ENCODE measurements at regions not wholly inside any gene's neighbourhood (a gene's known extent, or its start where the extent isn't known, plus 50 kb on each side); places are given as distances from the start of the nearest gene placed in this dataset.

DNA sequence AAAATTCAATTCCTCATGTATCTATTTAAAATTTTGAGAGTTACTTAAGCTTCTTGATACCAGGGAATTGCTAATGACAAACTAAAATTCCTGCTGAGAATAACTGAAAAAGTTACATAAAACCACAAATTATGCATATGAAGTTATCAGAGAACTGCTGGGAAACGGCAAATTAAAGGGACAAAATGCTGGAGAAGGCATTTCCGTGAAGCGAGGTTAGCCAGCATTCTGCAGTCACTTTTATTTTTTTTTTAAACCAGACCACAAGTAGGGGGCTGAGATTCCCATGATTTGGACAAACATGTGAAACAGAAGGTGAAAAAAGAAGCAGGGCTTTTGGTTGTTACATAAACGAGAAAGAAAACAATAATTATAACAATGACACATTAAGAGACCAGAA lies 737.6 kb upstream of the CHRM3 start:
- no peaks in the 10 kb centered on the region for H3K4me1 Mint-ChIP-seq (ENCODE audit: low read depth)
- H3K36me3 Mint-ChIP-seq (ENCODE audit: insufficient read depth): no peaks in the 10 kb centered on the region
- H3K4me3 Mint-ChIP-seq (ENCODE audit: low read depth): no peak overlapping the region
- no peaks in the 10 kb centered on the region for H3K9me3 Mint-ChIP-seq (ENCODE audit: low read depth)
- no peak overlapping the region for H3K27ac Mint-ChIP-seq
- TF ChIP-seq, protein P1, sequence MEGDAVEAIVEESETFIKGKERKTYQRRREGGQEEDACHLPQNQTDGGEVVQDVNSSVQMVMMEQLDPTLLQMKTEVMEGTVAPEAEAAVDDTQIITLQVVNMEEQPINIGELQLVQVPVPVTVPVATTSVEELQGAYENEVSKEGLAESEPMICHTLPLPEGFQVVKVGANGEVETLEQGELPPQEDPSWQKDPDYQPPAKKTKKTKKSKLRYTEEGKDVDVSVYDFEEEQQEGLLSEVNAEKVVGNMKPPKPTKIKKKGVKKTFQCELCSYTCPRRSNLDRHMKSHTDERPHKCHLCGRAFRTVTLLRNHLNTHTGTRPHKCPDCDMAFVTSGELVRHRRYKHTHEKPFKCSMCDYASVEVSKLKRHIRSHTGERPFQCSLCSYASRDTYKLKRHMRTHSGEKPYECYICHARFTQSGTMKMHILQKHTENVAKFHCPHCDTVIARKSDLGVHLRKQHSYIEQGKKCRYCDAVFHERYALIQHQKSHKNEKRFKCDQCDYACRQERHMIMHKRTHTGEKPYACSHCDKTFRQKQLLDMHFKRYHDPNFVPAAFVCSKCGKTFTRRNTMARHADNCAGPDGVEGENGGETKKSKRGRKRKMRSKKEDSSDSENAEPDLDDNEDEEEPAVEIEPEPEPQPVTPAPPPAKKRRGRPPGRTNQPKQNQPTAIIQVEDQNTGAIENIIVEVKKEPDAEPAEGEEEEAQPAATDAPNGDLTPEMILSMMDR (IDR thresholded peaks at IDR 0.05; ENCODE audit: unreplicated experiment): no peak
- no peaks in the 10 kb centered on the region for H3K27me3 Mint-ChIP-seq
- DNase-seq (ENCODE audit: low spot score, unreplicated experiment): no peak

DNA sequence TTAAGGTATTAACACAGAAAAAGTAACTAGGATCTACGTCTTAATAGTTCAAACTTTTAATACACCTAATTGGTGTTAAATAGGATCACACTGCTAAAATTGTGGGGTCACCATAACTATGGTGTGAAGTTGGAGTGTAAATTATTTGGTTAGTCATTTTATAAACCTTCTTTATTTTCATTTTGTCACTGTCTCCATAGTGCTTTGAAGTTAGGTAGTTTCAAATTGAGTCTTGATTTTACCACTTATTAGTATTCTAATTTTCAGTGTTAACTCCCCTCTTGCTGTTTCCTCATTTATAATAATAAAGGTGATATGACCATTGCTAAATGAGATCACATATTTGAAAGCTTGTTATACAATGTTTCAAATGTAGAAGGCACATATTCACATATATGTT lies 738.1 kb upstream of the CHRM3 start:
- no peak overlapping the region for H3K4me3 Mint-ChIP-seq (ENCODE audit: low read depth)
- TF ChIP-seq, protein P1 (IDR thresholded peaks at IDR 0.05; ENCODE audit: unreplicated experiment): no peak
- no peaks in the 10 kb centered on the region for H3K27me3 Mint-ChIP-seq
- H3K36me3 Mint-ChIP-seq (ENCODE audit: insufficient read depth): no peaks in the 10 kb centered on the region
- no peak for DNase-seq (ENCODE audit: low spot score, unreplicated experiment)
- H3K27ac Mint-ChIP-seq: no peak overlapping the region
- no peaks in the 10 kb centered on the region for H3K9me3 Mint-ChIP-seq (ENCODE audit: low read depth)
- H3K4me1 Mint-ChIP-seq (ENCODE audit: low read depth): no peaks in the 10 kb centered on the region

DNA sequence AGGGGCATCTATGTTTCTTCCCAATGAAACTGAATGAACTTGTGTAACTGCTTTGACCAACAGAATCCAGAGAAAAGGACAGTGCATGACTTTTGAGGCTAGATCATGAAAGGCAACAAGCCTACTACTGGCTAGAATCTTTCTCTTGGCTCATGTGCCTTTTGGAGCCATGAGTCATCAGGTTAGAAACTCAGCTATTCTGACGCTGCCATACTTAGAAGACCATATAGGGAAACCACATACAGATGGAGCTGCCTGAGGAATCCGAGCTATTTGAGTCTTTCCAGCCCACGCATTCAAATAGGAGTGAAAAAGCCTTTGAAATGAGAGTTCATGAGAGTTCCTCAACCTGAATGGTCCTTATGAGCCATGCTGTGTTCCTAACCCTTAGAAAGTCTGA lies 738.5 kb upstream of the CHRM3 start:
- Mint-ChIP-seq H3K27me3 (no peaks in the 10 kb centered on the region), H3K4me3 (ENCODE audit: low read depth) (no peak overlapping the region), H3K4me1 (ENCODE audit: low read depth) (no peaks in the 10 kb centered on the region), H3K9me3 (ENCODE audit: low read depth) (no peaks in the 10 kb centered on the region), H3K27ac (no peak overlapping the region), H3K36me3 (ENCODE audit: insufficient read depth) (no peaks in the 10 kb centered on the region)
- TF ChIP-seq, protein P1 (IDR thresholded peaks at IDR 0.05; ENCODE audit: unreplicated experiment): no peak
- no peak for DNase-seq (ENCODE audit: low spot score, unreplicated experiment)

DNA sequence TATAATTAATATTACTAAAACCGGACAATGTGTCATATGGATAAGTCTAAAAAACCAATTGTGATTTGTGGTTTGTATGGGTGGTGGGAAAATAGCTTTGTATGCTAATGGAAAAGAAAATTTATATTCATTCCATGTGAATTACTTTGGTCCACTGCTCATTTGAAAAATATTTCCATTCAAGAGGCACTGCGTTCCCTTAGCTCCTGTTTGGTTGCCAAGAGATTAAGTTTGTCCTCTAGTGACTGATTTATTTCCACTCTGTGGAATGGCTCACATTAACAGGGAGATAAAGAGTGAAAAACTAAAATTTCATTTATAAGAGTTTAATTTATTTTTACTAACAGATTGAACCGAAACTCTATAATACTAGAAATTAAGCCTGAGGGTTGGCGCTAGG lies 744.1 kb upstream of the CHRM3 start:
- H3K9me3 Mint-ChIP-seq (ENCODE audit: low read depth): no peaks in the 10 kb centered on the region
- no peak for DNase-seq (ENCODE audit: low spot score, unreplicated experiment)
- no peaks in the 10 kb centered on the region for H3K36me3 Mint-ChIP-seq (ENCODE audit: insufficient read depth)
- H3K4me1 Mint-ChIP-seq (ENCODE audit: low read depth): no peaks in the 10 kb centered on the region
- no peak overlapping the region for H3K4me3 Mint-ChIP-seq (ENCODE audit: low read depth)
- TF ChIP-seq, protein P1 (IDR thresholded peaks at IDR 0.05; ENCODE audit: unreplicated experiment): no peak
- H3K27me3 Mint-ChIP-seq: no peaks in the 10 kb centered on the region
- no peak overlapping the region for H3K27ac Mint-ChIP-seq

DNA sequence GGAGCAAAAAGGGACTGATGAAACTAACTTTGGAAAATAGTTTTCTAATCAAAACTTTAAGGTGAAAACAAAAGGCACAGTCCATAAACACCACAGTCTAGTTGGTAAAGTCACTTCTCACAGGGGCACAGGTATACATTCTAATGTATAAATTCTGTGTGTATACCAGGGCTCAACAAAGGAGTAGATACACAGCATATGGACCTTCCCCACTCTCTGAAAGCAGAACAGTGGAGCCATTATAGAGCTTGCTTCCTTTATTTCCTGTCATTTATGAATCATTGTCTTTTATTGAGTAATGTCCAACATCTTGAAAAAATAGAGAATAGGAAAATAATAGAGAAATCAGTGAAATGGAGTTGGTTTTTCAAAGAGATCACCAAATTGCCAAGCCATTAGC lies 746.5 kb upstream of the CHRM3 start:
- no peak overlapping the region for H3K27ac Mint-ChIP-seq
- TF ChIP-seq, protein P1 (IDR thresholded peaks at IDR 0.05; ENCODE audit: unreplicated experiment): no peak
- no peaks in the 10 kb centered on the region for H3K4me1 Mint-ChIP-seq (ENCODE audit: low read depth)
- no peaks in the 10 kb centered on the region for H3K27me3 Mint-ChIP-seq
- no peaks in the 10 kb centered on the region for H3K9me3 Mint-ChIP-seq (ENCODE audit: low read depth)
- H3K4me3 Mint-ChIP-seq (ENCODE audit: low read depth): no peak overlapping the region
- no peak for DNase-seq (ENCODE audit: low spot score, unreplicated experiment)
- H3K36me3 Mint-ChIP-seq (ENCODE audit: insufficient read depth): no peaks in the 10 kb centered on the region

Measured in progenitor cell of endocrine pancreas (in vitro differentiated cells).